PC-9 (cell line): ENCODE measurements at regions not wholly inside any gene's neighbourhood (a gene's known extent, or its start where the extent isn't known, plus 50 kb on each side); places are given as distances from the start of the nearest gene placed in this dataset.

ENCODE experiments used
- BruUV-seq: library from RNA; stranded (reverse); fragments of 400-500 nt; replicated peaks from 2 replicates; lab custom pipeline; 2021; lab: Mats Ljungman, UMichigan
- CTCF ChIA-PET: fragments of 300-600 bp; sonication (Branson Sonifier 250); formaldehyde crosslinking; loops from one replicate; lab custom pipeline; 2022; ENCODE audit warnings: antibody characterized with exemption; lab: Charles Lee
- POLR2A ChIA-PET: fragments of 300-600 bp; sonication (Branson Sonifier 250); formaldehyde crosslinking; loops from one replicate; lab custom pipeline; 2022; ENCODE audit warnings: antibody characterized with exemption; ENCODE audit not compliant: unreplicated experiment; lab: Charles Lee
- DNase-seq, 2 experiments: peaks; one replicate each; pipeline versions ENCODE4 v3.0.0 to v3.0.0-alpha.2; 2015 to 2022; ENCODE audit warnings: mixed read lengths in 1 of 2
- H2AFZ ChIP-seq: fragments of 200-600 bp; sonication (generic); 2 replicates; pipeline ENCODE4 v1.8.1; 2017; ENCODE audit warnings: antibody characterized with exemption
- H3F3A ChIP-seq: fragments of 200-600 bp; sonication (generic); 2 replicates; pipeline ENCODE4 v1.8.1; 2017; ENCODE audit warnings: antibody characterized with exemption, mild to moderate bottlenecking, low read depth; ENCODE audit not compliant: insufficient read depth
- H3K27ac ChIP-seq: fragments of 200-600 bp; sonication (generic); 2 replicates; pipeline ENCODE4 v1.6.1; 2016; ENCODE audit warnings: mixed run types
- H3K27me3 ChIP-seq: fragments of 200-600 bp; sonication (generic); 2 replicates; pipeline ENCODE4 v1.6.1; 2016; ENCODE audit warnings: low read depth, mixed run types; ENCODE audit not compliant: insufficient read depth
- H3K36me3 ChIP-seq: fragments of 200-600 bp; sonication (generic); 2 replicates; pipeline ENCODE4 v1.6.1; 2016; ENCODE audit warnings: low read depth, mixed run types
- H3K4me1 ChIP-seq: fragments of 200-600 bp; sonication (generic); replicated peaks from 2 replicates; pipeline ENCODE4 v1.6.1; 2016; ENCODE audit warnings: mixed run types; ENCODE audit not compliant: insufficient read depth
- H3K4me2 ChIP-seq: fragments of 200-600 bp; sonication (generic); 2 replicates; pipeline ENCODE4 v1.6.1; 2017; ENCODE audit warnings: mixed run types
- H3K4me3 ChIP-seq: fragments of 200-600 bp; sonication (generic); 2 replicates; pipeline ENCODE4 v1.6.1; 2016; ENCODE audit warnings: mixed run types
- H3K79me2 ChIP-seq: fragments of 200-600 bp; sonication (generic); 2 replicates; pipeline ENCODE4 v1.6.1; 2017; ENCODE audit warnings: low read depth, mixed run types
- H3K9me2 ChIP-seq: fragments of 200-600 bp; sonication (generic); 2 replicates; pipeline ENCODE4 v1.8.1; 2017; ENCODE audit warnings: mild to moderate bottlenecking; ENCODE audit not compliant: insufficient read depth
- H3K9me3 ChIP-seq: fragments of 200-600 bp; sonication (generic); 2 replicates; pipeline ENCODE4 v1.8.1; 2016; ENCODE audit warnings: low read depth; ENCODE audit not compliant: insufficient read depth
- H4K20me1 ChIP-seq: fragments of 200-600 bp; sonication (generic); 2 replicates; pipeline ENCODE4 v1.8.1; 2017; ENCODE audit not compliant: insufficient read depth
- CTCF ChIP-seq: fragments of 200-600 bp; sonication (generic); conservative IDR thresholded peaks from 2 replicates; pipeline ENCODE4 v1.6.1; 2017; ENCODE audit warnings: mixed run types, antibody characterized with exemption, mild to moderate bottlenecking, moderate library complexity
- EZH2 ChIP-seq: fragments of 200-600 bp; sonication (generic); IDR thresholded peaks from 2 replicates; pipeline ENCODE4 v1.8.0; 2017; ENCODE audit warnings: antibody characterized with exemption, low read depth
- intact Hi-C: fragments of 100-400 bp; cut with micrococcal nuclease; formaldehyde crosslinking; loops from one replicate; pipeline ENCODE4 v1.10.0; 2022; ENCODE audit not compliant: unreplicated experiment

- Histone ChIP-seq H3K9me3 (no peaks in the 10 kb centered on the region), H3K4me3 (no peak overlapping the region), H3K4me1 (no peaks in the 10 kb centered on the region), H3F3A (no peaks in the 10 kb centered on the region), H3K36me3 (no peaks in the 10 kb centered on the region), H3K27ac (no peak overlapping the region), H3K9me2 (no peaks in the 10 kb centered on the region), H3K4me2 (no peak overlapping the region), H3K27me3 (peaks cover 35% of the 10 kb centered on the region), H2AFZ (no peak overlapping the region), H3K79me2 (no peaks in the 10 kb centered on the region), H4K20me1 (no peaks in the 10 kb centered on the region)
- CTCF ChIA-PET, result no interaction called here
- POLR2A ChIA-PET, result no interaction called here
- intact Hi-C loops, result no loop called here
- BruUV-seq, result no TSS peak
- no peak for TF ChIP-seq EZH2
- no peak for TF ChIP-seq CTCF
- DNase-seq, result no peak
Measured at GRCh38 chr18:11276678-11277077, 127.3 kb upstream of the PIEZO2 start.

DNA sequence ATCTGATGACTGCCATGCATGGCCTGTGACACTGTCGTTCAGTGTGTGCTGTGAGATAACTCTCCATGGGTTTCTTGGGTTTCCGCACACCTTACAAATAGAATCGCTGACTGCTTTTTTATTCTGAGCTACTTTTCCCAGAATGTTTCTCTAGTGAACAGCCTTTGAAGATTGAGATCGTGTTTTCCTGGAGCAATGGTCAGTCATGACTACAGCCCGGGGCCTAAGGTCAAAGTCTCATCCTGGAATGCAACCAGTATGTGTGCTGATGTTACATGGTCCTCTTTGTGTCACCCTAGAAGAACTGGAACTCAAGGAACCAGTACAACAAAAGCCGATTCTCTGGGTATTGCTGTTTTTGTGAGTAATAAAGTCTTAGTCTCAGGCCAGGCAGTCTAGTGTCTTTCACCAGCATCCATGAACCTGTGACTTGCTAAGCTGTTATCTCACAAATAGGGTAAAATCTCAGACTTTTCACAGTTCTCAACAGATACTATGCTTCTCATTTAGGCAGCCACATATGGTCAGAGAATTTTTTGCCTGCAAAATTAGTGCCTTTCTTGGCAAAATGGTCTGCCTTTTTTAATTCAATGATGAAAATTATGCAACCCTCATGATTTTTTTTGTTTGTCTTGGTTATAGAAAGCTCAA is 124.9 kb upstream of the PIEZO2 start:
- Histone ChIP-seq H3K27ac (no peak overlapping the region), H3K79me2 (no peaks in the 10 kb centered on the region), H3K36me3 (no peaks in the 10 kb centered on the region), H3K4me1 (no peaks in the 10 kb centered on the region), H3K9me3 (no peaks in the 10 kb centered on the region), H4K20me1 (no peaks in the 10 kb centered on the region), H3K9me2 (no peaks in the 10 kb centered on the region), H3F3A (no peaks in the 10 kb centered on the region), H3K4me3 (no peak overlapping the region), H2AFZ (no peak overlapping the region), H3K27me3 (peaks cover 50% of the 10 kb centered on the region), H3K4me2 (no peak overlapping the region)
- ChIA-PET POLR2A (no interaction called here), CTCF (no interaction called here)
- no peak for DNase-seq
- TF ChIP-seq EZH2 (no peak), CTCF (no peak)
- intact Hi-C loops, result no loop called here
- BruUV-seq, result no TSS peak

GRCh38 chr18:11272516-11272915 is 123.1 kb upstream of the PIEZO2 start:
- peaks cover 55% of the 10 kb centered on the region for H3K27me3 ChIP-seq
- BruUV-seq, result no TSS peak
- no peaks in the 10 kb centered on the region; the same call in 1 of the 2 replicates for H3K9me2 ChIP-seq
- TF ChIP-seq CTCF, result no peak
- TF ChIP-seq EZH2, result no peak
- no peak for DNase-seq
- H3K79me2 ChIP-seq, result no peaks in the 10 kb centered on the region
- no peak overlapping the region for H3K4me2 ChIP-seq
- H3F3A ChIP-seq, result no peaks in the 10 kb centered on the region
- no peaks in the 10 kb centered on the region for H3K36me3 ChIP-seq
- H3K27ac ChIP-seq, result no peak overlapping the region
- no peak overlapping the region for H2AFZ ChIP-seq
- intact Hi-C loops, result no loop called here
- H3K9me3 ChIP-seq, result no peaks in the 10 kb centered on the region
- ChIA-PET CTCF (no interaction called here), POLR2A (no interaction called here)
- no peak overlapping the region for H3K4me3 ChIP-seq
- no peaks in the 10 kb centered on the region for H4K20me1 ChIP-seq
- no peaks in the 10 kb centered on the region for H3K4me1 ChIP-seq
